ENCODE measurements at regions not wholly inside any gene's neighbourhood (a gene's known extent, or its start where the extent isn't known, plus 50 kb on each side); places are given as distances from the start of the nearest gene placed in this dataset.

GRCh38 chr3:69563151-69563550, 176.1 kb upstream of the MITF start:
- TF ChIP-seq CTCF (IDR thresholded peaks at IDR 0.05) (no peak), EZH2 (IDR thresholded peaks at IDR 0.05) (no peak), EZH2phosphoT487 (IDR thresholded peaks at IDR 0.05) (no peak)
- H3K4me3 ChIP-seq: no peak overlapping the region
- no peaks in the 10 kb centered on the region for H3K36me3 Mint-ChIP-seq
- H3F3A ChIP-seq (ENCODE audit: low read depth): no peaks in the 10 kb centered on the region
- H3K79me2 ChIP-seq (ENCODE audit: low read depth): no peaks in the 10 kb centered on the region
- H3K27me3 ChIP-seq: no peaks in the 10 kb centered on the region
- no peaks in the 10 kb centered on the region for H3K9me3 ChIP-seq (ENCODE audit: low read depth)
- H3K27ac ChIP-seq: no peak overlapping the region
- no peaks in the 10 kb centered on the region for H3K4me1 ChIP-seq
- H2AFZ ChIP-seq (replicated peaks): no peak overlapping the region
- no peaks in the 10 kb centered on the region for H4K20me1 ChIP-seq (ENCODE audit: low read depth)
- H3K27ac Mint-ChIP-seq: no peak overlapping the region
- no peak overlapping the region for H3K4me3 Mint-ChIP-seq
- H3K4me1 Mint-ChIP-seq: no peaks in the 10 kb centered on the region
- no peak for DNase-seq (ENCODE audit: low spot score)
- H3K4me2 ChIP-seq: no peak overlapping the region
- no peaks in the 10 kb centered on the region for H3K36me3 ChIP-seq
- peaks cover 2% of the 10 kb centered on the region for H3K9me3 Mint-ChIP-seq
- no peak overlapping the region for H3K9ac ChIP-seq
- peaks cover 12% of the 10 kb centered on the region for H3K27me3 Mint-ChIP-seq (ENCODE audit: insufficient read depth, low read depth)

GRCh38 chr3:69562020-69562419, 176.1 kb upstream of the FRMD4B start:
- Mint-ChIP-seq H3K9me3 (peaks cover 2% of the 10 kb centered on the region), H3K27me3 (ENCODE audit: insufficient read depth, low read depth) (peaks cover 8% of the 10 kb centered on the region), H3K4me3 (no peak overlapping the region), H3K27ac (no peak overlapping the region), H3K36me3 (no peaks in the 10 kb centered on the region), H3K4me1 (no peaks in the 10 kb centered on the region)
- Histone ChIP-seq H3K36me3 (no peaks in the 10 kb centered on the region), H2AFZ (replicated peaks) (peak overlapping the region; percentile 7), H4K20me1 (ENCODE audit: low read depth) (no peaks in the 10 kb centered on the region), H3F3A (ENCODE audit: low read depth) (no peaks in the 10 kb centered on the region), H3K4me2 (no peak overlapping the region), H3K9me3 (ENCODE audit: low read depth) (no peaks in the 10 kb centered on the region), H3K27me3 (no peaks in the 10 kb centered on the region), H3K4me3 (no peak overlapping the region), H3K79me2 (ENCODE audit: low read depth) (no peaks in the 10 kb centered on the region), H3K4me1 (no peaks in the 10 kb centered on the region), H3K27ac (no peak overlapping the region), H3K9ac (no peak overlapping the region)
- DNase-seq (ENCODE audit: low spot score): no peak
- TF ChIP-seq EZH2phosphoT487 (IDR thresholded peaks at IDR 0.05) (no peak), CTCF (IDR thresholded peaks at IDR 0.05) (no peak), EZH2 (IDR thresholded peaks at IDR 0.05) (no peak)

GRCh38 chr3:69560818-69561217, 174.9 kb upstream of the FRMD4B start:
- DNase-seq (ENCODE audit: low spot score): no peak
- no peak overlapping the region for H3K4me3 Mint-ChIP-seq

More at GRCh38 chr3:69560818-69561217, 174.9 kb upstream of the FRMD4B start:
- Histone ChIP-seq H3K4me2 (no peak overlapping the region), H3K4me1 (no peaks in the 10 kb centered on the region), H3K4me3 (no peak overlapping the region), H3K9ac (no peak overlapping the region), H3K36me3 (no peaks in the 10 kb centered on the region), H3K9me3 (ENCODE audit: low read depth) (no peaks in the 10 kb centered on the region), H2AFZ (replicated peaks) (no peak overlapping the region), H3K79me2 (ENCODE audit: low read depth) (no peaks in the 10 kb centered on the region), H3F3A (ENCODE audit: low read depth) (no peaks in the 10 kb centered on the region), H3K27ac (no peak overlapping the region), H3K27me3 (no peaks in the 10 kb centered on the region), H4K20me1 (ENCODE audit: low read depth) (no peaks in the 10 kb centered on the region)
- Mint-ChIP-seq H3K9me3 (peaks cover 2% of the 10 kb centered on the region), H3K27me3 (ENCODE audit: insufficient read depth, low read depth) (peaks cover 8% of the 10 kb centered on the region), H3K4me1 (no peaks in the 10 kb centered on the region), H3K27ac (no peak overlapping the region), H3K36me3 (no peaks in the 10 kb centered on the region)
- no peak for TF ChIP-seq EZH2phosphoT487 (IDR thresholded peaks at IDR 0.05)
- no peak for TF ChIP-seq EZH2 (IDR thresholded peaks at IDR 0.05)
- TF ChIP-seq CTCF (IDR thresholded peaks at IDR 0.05): no peak

All from neural progenitor cell (in vitro differentiated cells).